Body of pancreas (tissue), 4 donors: ENCODE measurements at regions not wholly inside any gene's neighbourhood (a gene's known extent, or its start where the extent isn't known, plus 50 kb on each side); places are given as distances from the start of the nearest gene placed in this dataset.

ENCODE experiments used
- ATAC-seq: fragments of 150-250 bp; one replicate; pipeline ENCODE4 v1.9.1; 2016
- DNase-seq, 4 donors: peaks; one replicate each; pipeline ENCODE4 v3.0.0-alpha.2; 2019
- H3K27ac ChIP-seq, 4 donors: fragments of 200-600 bp; sonication (generic); 1 replicate in 3 of 4; 2 replicates in 1 of 4; pipeline versions ENCODE4 v1.5.1 to v1.6.1; 2016 to 2019; ENCODE audit warnings: mild to moderate bottlenecking in 1 of 4, mixed read lengths in 1 of 4, moderate library complexity in 1 of 4
- H3K27me3 ChIP-seq, 2 donors: fragments of 200-600 bp; sonication (generic); one replicate each; pipeline ENCODE4 v1.6.0; 2016; ENCODE audit warnings: mild to moderate bottlenecking in 1 of 2
- H3K36me3 ChIP-seq, 2 donors: fragments of 200-600 bp; sonication (generic); replicated peaks in 1 of 2; 2 replicates each; pipeline ENCODE4 v1.5.1; 2016; ENCODE audit warnings: low read depth in 2 of 2; ENCODE audit not compliant: insufficient read depth in 1 of 2
- H3K4me1 ChIP-seq: fragments of 200-600 bp; sonication (generic); one replicate; pipeline ENCODE4 v1.6.0; 2016
- H3K4me3 ChIP-seq, 2 donors: fragments of 200-600 bp; sonication (generic); 1 replicate in 1 of 2; 2 replicates in 1 of 2; pipeline ENCODE4 v1.5.1; 2016 to 2019
- H3K9me3 ChIP-seq, 3 donors: fragments of 200-600 bp; sonication (generic); 1 replicate in 2 of 3; 2 replicates in 1 of 3; pipeline ENCODE4 v1.5.1; 2016
- CTCF ChIP-seq, 7 experiments: fragments of 450-650 bp in 4 of 7; fragments of 200-600 bp in 3 of 7; sonication (generic) in 3 of 7; IDR thresholded peaks; one replicate each; pipeline ENCODE4 v1.5.1; 2016 to 2019; ENCODE audit warnings: antibody characterized with exemption in 7 of 7
- POLR2A ChIP-seq, 3 donors: fragments of 450-650 bp; IDR thresholded peaks; one replicate each; pipeline ENCODE4 v1.6.1; 2016; ENCODE audit warnings: antibody characterized with exemption in 3 of 3, mild to moderate bottlenecking in 2 of 3
- WGBS, 2 donors: methylation state at CpG; one replicate each; pipeline ENCODE4 v1.1.5; 2017; 5-methylcytosine and 5-hydroxymethylcytosine counted together
- intact Hi-C: fragments of 100-400 bp; cut with DNase I; formaldehyde crosslinking; loops from one replicate; pipeline ENCODE4 v1.15.1; 2023

- Histone ChIP-seq H3K4me1 (no peaks in the 10 kb centered on the region), H3K9me3 (no peaks in the 10 kb centered on the region), H3K27me3 (no peaks in the 10 kb centered on the region), H3K36me3 (no peaks in the 10 kb centered on the region), H3K27ac (no peak overlapping the region), H3K4me3 (no peak overlapping the region)
- no peak for ATAC-seq
- WGBS, 2 donors, result 37 to 59% methylated on average over 7 to 13 of the region's 13 CpGs
- intact Hi-C loops, result no loop called here
- no peak for DNase-seq
- TF ChIP-seq POLR2A (IDR thresholded peaks at IDR 0.05) (no peak), CTCF (IDR thresholded peaks at IDR 0.05) (no peak)
Observed at GRCh38 chr20:62588458-62589149, 53.7 kb upstream of the SLCO4A1 start.

GRCh38 chr20:62589150-62589498 is 53.2 kb upstream of the SLCO4A1 start:
- WGBS, 2 donors, result 52 to 54% methylated on average over 7 to 9 of the region's 9 CpGs
- no peaks in the 10 kb centered on the region for H3K9me3 ChIP-seq
- H3K36me3 ChIP-seq, result no peaks in the 10 kb centered on the region
- DNase-seq (no peak), ATAC-seq (no peak)
- no peak overlapping the region for H3K4me3 ChIP-seq
- intact Hi-C loops, result no loop called here
- H3K27ac ChIP-seq, result no peak overlapping the region
- H3K4me1 ChIP-seq, result no peaks in the 10 kb centered on the region
- no peaks in the 10 kb centered on the region for H3K27me3 ChIP-seq
- TF ChIP-seq POLR2A (IDR thresholded peaks at IDR 0.05) (no peak), CTCF (IDR thresholded peaks at IDR 0.05) (no peak)

- H3K9me3 ChIP-seq, result no peaks in the 10 kb centered on the region
- H3K4me3 ChIP-seq, result no peak overlapping the region
- WGBS, 2 donors, result 62 to 63% methylated on average over 12 to 14 of the region's 14 CpGs
- H3K4me1 ChIP-seq, result no peaks in the 10 kb centered on the region
- ATAC-seq (no peak), DNase-seq (no peak)
- TF ChIP-seq CTCF (IDR thresholded peaks at IDR 0.05) (no peak), POLR2A (IDR thresholded peaks at IDR 0.05) (no peak)
- intact Hi-C loops, result no loop called here
- no peak overlapping the region for H3K27ac ChIP-seq
- peaks cover 0 to under 1% of the 10 kb centered on the region in 2 donors for H3K27me3 ChIP-seq
- no peaks in the 10 kb centered on the region for H3K36me3 ChIP-seq
Observed at GRCh38 chr20:62589720-62590119, 52.6 kb upstream of the SLCO4A1 start.

GRCh38 chr20:62590309-62591121 is 51.8 kb upstream of the SLCO4A1 start:
- peaks cover 0 to 7% of the 10 kb centered on the region in 2 donors for H3K27me3 ChIP-seq
- WGBS, 2 donors, result 44 to 54% methylated on average over 9 to 23 of the region's 23 CpGs
- H3K27ac ChIP-seq, result no peak overlapping the region
- DNase-seq (peak in 1 of 4 donors; percentile 40), ATAC-seq (no peak)
- TF ChIP-seq POLR2A (IDR thresholded peaks at IDR 0.05), result no peak
- no peak for TF ChIP-seq CTCF (IDR thresholded peaks at IDR 0.05)
- intact Hi-C loops, result no loop called here
- H3K9me3 ChIP-seq, result no peaks in the 10 kb centered on the region
- H3K4me1 ChIP-seq, result peaks cover 2% of the 10 kb centered on the region
- H3K4me3 ChIP-seq, result no peak overlapping the region
- H3K36me3 ChIP-seq, result no peaks in the 10 kb centered on the region
